ENCODE measurements at regions not wholly inside any gene's neighbourhood (a gene's known extent, or its start where the extent isn't known, plus 50 kb on each side); places are given as distances from the start of the nearest gene placed in this dataset.

- no peak for DNase-seq (ENCODE audit: low read depth)
Measured at GRCh38 chr3:27590437-27591298, 106.5 kb upstream of the SLC4A7 start.

- no peak for DNase-seq (ENCODE audit: low read depth)
Measured at GRCh38 chr3:27589795-27590194, 105.6 kb upstream of the SLC4A7 start.

GRCh38 chr3:27585429-27585828 is 101.2 kb upstream of the SLC4A7 start:
- DNase-seq (ENCODE audit: low read depth): no peak

GRCh38 chr3:27584874-27585273 is 100.7 kb upstream of the SLC4A7 start:
- no peak for DNase-seq (ENCODE audit: low read depth)

- no peak for DNase-seq (ENCODE audit: low read depth)
Measured at GRCh38 chr3:27581852-27582251, 97.7 kb upstream of the SLC4A7 start.

GRCh38 chr3:27578032-27578431 is 93.8 kb upstream of the SLC4A7 start:
- DNase-seq (ENCODE audit: low read depth): no peak

GRCh38 chr3:27577504-27577903 is 93.3 kb upstream of the SLC4A7 start:
- no peak for DNase-seq (ENCODE audit: low read depth)

GRCh38 chr3:27576171-27576570 is 92.0 kb upstream of the SLC4A7 start:
- DNase-seq (ENCODE audit: low read depth): no peak

GRCh38 chr3:27575499-27575898 is 91.3 kb upstream of the SLC4A7 start:
- no peak for DNase-seq (ENCODE audit: low read depth)

- DNase-seq (ENCODE audit: low read depth): no peak
Measured at GRCh38 chr3:27574438-27574795, 90.2 kb upstream of the SLC4A7 start.

- DNase-seq (ENCODE audit: low read depth): no peak
Measured at GRCh38 chr3:27573780-27574437, 89.7 kb upstream of the SLC4A7 start.

GRCh38 chr3:27573138-27573537 is 89.0 kb upstream of the SLC4A7 start:
- no peak for DNase-seq (ENCODE audit: low read depth)

- no peak for DNase-seq (ENCODE audit: low read depth)
Measured at GRCh38 chr3:27571345-27571744, 87.2 kb upstream of the SLC4A7 start.

- DNase-seq (ENCODE audit: low read depth): no peak
Measured at GRCh38 chr3:27570421-27571106, 86.4 kb upstream of the SLC4A7 start.

- DNase-seq (ENCODE audit: low read depth): no peak
Measured at GRCh38 chr3:27568393-27568792, 84.2 kb upstream of the SLC4A7 start.

GRCh38 chr3:27567251-27567650 is 83.1 kb upstream of the SLC4A7 start:
- DNase-seq (ENCODE audit: low read depth): no peak

GRCh38 chr3:27565201-27565852 is 81.1 kb upstream of the SLC4A7 start:
- DNase-seq (ENCODE audit: low read depth): no peak

GRCh38 chr3:27561576-27561975 is 77.4 kb upstream of the SLC4A7 start:
- no peak for DNase-seq (ENCODE audit: low read depth)

GRCh38 chr3:27560484-27561056 is 76.4 kb upstream of the SLC4A7 start:
- no peak for DNase-seq (ENCODE audit: low read depth)

GRCh38 chr3:27559835-27560234 is 75.7 kb upstream of the SLC4A7 start:
- no peak for DNase-seq (ENCODE audit: low read depth)

GRCh38 chr3:27559381-27559780 is 75.2 kb upstream of the SLC4A7 start:
- no peak for DNase-seq (ENCODE audit: low read depth)

GRCh38 chr3:27557411-27557810 is 73.2 kb upstream of the SLC4A7 start:
- DNase-seq (ENCODE audit: low read depth): no peak
